HG03342 (cell line): ENCODE measurements at regions not wholly inside any gene's neighbourhood (a gene's known extent, or its start where the extent isn't known, plus 50 kb on each side); places are given as distances from the start of the nearest gene placed in this dataset.

Experiments
- ATAC-seq: cut with Tn5 transposase; IDR thresholded peaks from one replicate; pipeline ENCODE4 v1.9.1; 2021; ENCODE audit warnings: mild to moderate bottlenecking, moderate library complexity; ENCODE audit not compliant: unreplicated experiment

DNA sequence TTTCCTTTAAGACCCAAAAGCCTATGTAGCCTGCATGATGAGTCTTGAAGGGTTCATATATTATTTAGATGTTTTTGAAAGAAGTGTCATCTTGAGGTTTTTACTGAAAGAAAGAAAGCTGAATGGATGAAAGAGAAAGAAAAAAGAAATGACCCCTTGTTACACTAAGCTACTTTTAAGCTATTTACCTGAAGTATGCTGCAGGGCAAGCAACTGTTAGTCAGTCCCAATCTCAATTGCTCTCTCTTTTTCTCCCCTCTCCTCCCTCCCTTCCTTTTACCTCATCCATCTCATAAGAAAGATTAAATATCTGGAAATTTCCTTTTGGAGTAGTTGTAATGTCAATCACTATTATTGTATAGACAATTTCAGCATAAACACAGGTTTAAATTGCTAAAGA lies 512.4 kb downstream of the TMTC2 start:
- no peak for ATAC-seq

DNA sequence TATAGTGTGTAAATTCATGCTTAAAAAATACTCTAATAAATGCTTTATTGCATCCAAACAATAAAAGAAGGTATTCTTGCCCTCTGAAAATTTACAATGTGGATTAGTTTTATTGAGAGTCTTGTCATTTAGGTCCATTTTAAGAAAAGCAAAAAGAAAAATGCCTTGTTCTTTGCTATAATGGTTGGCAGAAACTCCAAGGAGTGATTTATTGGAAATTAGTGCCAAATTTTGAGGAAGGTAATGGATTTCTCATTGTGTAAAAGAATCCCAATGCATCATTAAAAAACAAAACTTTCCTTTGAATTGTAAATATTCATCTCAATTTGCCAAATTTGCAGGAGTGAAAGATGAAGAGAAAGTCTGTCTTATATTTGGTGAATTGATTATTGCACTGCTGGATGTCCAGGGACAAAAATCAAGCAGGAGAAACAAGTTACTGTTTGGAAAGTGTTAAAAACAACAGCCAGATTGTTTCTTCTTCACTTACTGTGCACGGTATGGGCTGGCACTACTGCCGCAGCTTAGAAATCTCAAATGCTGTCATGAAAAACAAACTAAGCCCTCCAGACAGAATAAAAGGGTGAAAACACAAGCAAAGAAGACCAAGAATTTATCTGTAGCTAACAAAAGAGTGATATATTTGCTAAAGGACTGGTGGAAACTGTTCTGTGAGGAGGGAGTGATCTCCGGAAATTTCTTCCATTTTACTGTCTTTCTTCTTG lies 511.7 kb downstream of the TMTC2 start:
- no peak for ATAC-seq

DNA sequence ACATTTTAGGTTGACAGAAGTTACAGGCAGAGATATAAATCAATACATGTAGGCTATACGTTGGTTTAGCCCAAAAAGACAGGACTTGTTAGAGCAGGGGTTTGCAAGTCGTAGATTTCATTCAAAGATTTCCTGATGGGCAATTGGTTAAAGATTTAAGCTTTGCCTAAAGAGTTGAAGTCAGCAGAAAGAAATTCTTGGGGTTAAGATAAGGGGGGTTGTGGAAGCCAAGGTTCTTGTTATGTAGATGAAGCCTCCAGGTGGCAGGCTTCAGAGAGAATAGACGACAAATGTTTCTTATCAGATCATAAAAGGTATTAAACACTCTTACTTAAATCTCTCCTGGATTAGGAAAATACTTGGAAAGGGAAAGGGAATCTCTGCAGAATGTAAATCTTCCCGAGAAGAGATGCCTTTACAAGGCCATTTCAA lies 510.8 kb downstream of the TMTC2 start:
- no peak for ATAC-seq

DNA sequence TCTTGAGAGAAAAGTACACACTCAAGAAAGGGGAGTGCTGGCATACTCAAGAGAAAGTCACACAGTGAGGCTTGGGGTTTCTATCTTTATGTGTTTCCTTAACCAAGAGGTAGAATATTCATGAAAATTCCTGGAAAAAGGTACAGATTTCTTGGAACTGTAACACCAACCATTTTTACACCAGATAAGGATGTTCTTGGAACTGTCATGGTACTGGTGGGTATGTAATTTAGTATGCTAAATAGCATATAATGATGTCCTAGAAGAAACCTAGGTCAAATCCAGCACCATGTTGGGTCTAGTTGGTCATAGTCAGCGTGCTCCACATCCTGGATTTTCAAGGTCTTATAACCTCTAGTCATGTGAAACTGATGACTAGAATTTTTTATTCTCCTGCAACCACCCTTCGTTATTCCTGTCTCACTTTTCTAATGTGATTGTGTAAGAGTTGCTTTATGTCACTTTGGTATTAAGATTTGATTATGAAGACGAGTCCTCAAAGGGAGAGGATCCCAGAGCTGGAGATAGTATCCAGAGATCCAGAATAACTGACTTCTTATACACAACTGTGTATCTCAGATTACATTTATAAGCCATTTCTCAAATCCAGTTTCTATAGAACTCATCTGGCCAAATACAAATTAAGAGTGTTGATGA lies 510.1 kb downstream of the TMTC2 start:
- no peak for ATAC-seq

DNA sequence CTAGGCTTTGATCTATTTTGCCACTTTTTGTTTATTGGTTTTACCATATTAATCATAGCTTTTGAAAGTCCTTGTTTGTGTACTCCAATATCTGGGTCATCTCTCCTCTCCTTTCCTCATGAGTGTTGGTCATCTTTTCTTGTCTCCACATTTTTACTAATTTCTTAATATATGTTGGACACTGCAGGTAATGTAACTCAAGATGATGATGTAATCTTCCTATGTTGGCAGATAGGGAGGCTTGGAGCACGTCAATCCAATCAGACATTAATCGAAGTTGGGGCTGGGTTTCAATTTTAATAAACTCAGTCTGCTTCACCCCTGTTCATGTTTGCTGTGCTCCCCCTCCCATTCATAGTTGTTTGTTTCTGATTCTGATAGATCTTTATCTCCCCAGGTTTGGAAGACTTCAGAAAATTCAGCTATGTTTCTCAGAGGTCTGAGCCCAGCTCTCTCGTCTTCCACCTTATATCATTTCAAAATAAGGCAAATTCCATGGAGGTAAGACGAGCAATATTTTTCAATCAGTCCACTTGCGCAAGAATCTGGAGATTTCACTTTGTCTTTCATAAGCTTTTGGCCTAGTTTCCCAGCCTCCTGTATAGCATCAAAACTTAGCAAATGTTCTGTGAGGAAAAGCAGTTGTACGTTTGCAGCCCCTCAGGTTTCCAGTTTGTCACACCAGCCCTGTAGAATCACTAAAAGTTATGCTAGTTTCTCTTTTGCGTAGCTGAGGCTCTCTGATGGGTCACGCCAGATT lies 504.1 kb downstream of the TMTC2 start:
- no peak for ATAC-seq

DNA sequence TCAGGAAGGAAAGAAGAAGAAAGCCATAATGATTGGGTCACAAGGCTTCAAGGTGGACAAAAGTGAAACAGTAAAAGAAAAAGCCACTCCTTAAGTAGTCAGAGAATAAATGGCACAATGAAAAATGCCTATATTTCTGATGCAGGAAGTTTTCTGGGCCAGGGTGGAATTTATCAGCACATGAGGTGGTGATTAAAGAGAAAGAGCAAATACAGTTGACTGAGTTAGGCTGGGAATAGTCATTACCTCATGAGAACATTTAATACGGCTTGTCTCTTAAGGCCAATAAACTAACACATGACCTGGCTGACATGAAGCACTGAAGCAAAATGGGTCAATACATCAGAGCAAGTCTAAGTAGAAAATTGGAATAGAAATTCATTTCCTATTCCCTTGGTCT lies 499.7 kb downstream of the TMTC2 start:
- ATAC-seq, result no peak

DNA sequence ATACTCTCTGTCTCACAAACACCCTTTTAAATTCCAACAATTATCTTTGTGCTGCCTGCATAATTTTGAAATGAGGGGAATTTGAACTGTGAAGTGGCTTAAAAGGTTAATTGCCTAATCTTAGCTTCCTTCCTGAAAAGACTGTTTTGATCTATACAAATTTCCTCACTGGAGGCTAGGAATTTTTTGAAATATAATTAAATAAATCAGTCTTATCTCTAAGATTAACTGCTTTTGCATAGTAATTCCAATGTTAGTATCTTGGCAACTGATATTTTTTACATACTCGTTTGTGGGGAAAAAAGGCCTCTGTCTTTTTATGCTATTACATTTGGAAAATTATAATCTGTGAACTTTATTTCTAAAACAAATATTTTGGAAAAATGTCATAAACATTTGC lies 498.5 kb downstream of the TMTC2 start:
- ATAC-seq, result no peak
